ENCODE measurements at regions not wholly inside any gene's neighbourhood (a gene's known extent, or its start where the extent isn't known, plus 50 kb on each side); places are given as distances from the start of the nearest gene placed in this dataset.
"Not testable (repeated sequence)": the region's sequence is repeated elsewhere in the genome, so short reads cannot be mapped to it uniquely, and the experiment has no call there.

DNA sequence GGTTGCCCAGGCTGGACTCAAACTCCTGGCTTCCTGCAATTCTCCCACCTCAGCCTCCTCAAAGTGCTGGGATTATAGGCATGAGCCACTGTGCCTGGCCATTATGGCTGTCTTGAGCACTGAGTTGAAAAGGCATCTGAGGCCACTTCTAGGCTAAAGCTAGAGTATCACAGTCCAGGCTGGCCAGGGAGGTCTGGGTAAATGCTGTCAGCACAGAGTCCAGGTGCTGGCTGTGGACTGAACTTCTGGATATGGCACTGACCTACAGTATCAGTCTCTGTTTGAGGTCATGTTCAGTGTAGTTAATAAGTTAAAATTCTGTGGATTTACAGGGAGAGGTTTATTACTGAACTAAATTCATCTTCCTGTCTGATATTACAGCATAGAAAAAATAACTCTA lies 222.5 kb upstream of the TOM1L1 start:
- DNase-seq (ENCODE audit: low read depth) = no peak
- no peak overlapping the region for H3K4me3 ChIP-seq (ENCODE audit: low read depth, low read length)
- TF ChIP-seq, protein P1, sequence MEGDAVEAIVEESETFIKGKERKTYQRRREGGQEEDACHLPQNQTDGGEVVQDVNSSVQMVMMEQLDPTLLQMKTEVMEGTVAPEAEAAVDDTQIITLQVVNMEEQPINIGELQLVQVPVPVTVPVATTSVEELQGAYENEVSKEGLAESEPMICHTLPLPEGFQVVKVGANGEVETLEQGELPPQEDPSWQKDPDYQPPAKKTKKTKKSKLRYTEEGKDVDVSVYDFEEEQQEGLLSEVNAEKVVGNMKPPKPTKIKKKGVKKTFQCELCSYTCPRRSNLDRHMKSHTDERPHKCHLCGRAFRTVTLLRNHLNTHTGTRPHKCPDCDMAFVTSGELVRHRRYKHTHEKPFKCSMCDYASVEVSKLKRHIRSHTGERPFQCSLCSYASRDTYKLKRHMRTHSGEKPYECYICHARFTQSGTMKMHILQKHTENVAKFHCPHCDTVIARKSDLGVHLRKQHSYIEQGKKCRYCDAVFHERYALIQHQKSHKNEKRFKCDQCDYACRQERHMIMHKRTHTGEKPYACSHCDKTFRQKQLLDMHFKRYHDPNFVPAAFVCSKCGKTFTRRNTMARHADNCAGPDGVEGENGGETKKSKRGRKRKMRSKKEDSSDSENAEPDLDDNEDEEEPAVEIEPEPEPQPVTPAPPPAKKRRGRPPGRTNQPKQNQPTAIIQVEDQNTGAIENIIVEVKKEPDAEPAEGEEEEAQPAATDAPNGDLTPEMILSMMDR (IDR thresholded peaks at IDR 0.05; ENCODE audit: insufficient read depth, low read depth, low read length, missing control alignments) = no peak

GRCh38 chr17:54680410-54680809 lies 220.2 kb upstream of the TOM1L1 start:
- H3K4me3 ChIP-seq (ENCODE audit: low read depth, low read length) = no peak overlapping the region
- TF ChIP-seq, protein P1 (IDR thresholded peaks at IDR 0.05; ENCODE audit: insufficient read depth, low read depth, low read length, missing control alignments) = no peak
- DNase-seq (ENCODE audit: low read depth) = no peak

GRCh38 chr17:54694287-54694887 lies 206.3 kb upstream of the TOM1L1 start:
- no peak overlapping the region for H3K4me3 ChIP-seq (ENCODE audit: low read depth, low read length)
- DNase-seq (ENCODE audit: low read depth) = no peak

DNA sequence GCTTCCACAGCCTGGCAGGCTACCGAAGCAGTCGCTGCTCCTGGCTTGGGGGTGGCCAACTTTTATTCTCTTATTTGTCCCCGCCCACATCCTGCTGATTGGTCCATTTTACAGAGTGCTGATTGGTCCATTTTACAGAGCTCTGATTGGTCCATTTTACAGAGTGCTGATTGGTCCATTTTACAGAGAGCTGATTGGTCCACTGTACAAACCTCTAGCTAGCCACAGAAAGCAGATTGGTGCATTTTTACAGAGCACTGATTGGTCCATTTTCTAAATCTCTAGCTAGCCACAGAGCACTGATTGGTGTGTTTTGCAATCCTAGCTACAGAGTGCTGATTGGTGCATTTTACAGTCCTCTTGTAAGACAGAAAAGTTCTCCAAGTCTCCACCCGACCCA lies 187.9 kb upstream of the TOM1L1 start:
- not testable (repeated sequence) for DNase-seq (ENCODE audit: low read depth)

More at GRCh38 chr17:54694287-54694887, 206.3 kb upstream of the TOM1L1 start:
- TF ChIP-seq, protein P1 (IDR thresholded peaks at IDR 0.05; ENCODE audit: insufficient read depth, low read depth, low read length, missing control alignments) = no peak

DNA sequence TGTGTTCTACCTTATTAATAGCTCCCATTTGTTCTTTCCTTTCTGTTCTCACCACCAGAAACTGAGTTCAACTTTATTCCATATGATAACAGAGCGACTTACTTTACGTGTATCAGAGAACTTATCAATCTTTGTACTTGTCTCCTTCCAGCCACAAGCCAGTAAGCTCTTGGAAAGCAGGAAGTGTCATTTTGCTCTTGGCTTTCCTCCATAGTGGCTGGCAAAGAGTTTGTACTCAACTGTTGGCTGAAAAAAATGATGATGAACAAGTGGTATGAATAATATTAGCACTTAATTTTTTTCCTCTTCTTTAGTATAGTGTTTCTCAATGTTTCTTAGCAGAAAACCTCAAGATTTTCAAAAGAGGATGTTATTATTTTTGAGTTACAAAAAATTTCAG lies 182.4 kb upstream of the TOM1L1 start:
- no peak for DNase-seq (ENCODE audit: low read depth)
- H3K4me3 ChIP-seq (ENCODE audit: low read depth, low read length) = no peak overlapping the region
- TF ChIP-seq, protein P1 (IDR thresholded peaks at IDR 0.05; ENCODE audit: insufficient read depth, low read depth, low read length, missing control alignments) = no peak

More for the DNA sequence above, 187.9 kb upstream of the TOM1L1 start:
- not testable (repeated sequence) for H3K4me3 ChIP-seq (ENCODE audit: low read depth, low read length)

DNA sequence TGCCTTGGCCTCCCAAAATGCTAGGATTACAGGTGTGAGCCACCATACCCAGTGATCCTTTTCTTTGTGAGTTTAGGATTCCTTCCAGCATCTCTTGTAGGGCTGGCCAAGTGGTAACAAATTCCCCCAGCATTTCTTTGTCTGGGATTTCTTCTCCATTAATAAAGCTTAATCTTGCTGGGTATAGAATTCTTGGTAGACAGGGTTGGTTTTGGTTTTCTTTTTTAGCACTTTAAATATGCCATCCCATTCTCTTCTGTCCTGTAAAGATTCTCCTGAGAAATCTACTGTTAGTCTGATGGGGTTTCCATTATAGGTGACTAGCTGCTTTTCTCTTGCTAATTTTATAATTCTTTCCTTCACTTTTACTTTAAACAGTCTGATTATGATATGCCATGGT lies 173.0 kb upstream of the TOM1L1 start:
- H3K4me3 ChIP-seq (ENCODE audit: low read depth, low read length) = no peak overlapping the region
- no peak for DNase-seq (ENCODE audit: low read depth)
- TF ChIP-seq, protein P1 (IDR thresholded peaks at IDR 0.05; ENCODE audit: insufficient read depth, low read depth, low read length, missing control alignments) = no peak

DNA sequence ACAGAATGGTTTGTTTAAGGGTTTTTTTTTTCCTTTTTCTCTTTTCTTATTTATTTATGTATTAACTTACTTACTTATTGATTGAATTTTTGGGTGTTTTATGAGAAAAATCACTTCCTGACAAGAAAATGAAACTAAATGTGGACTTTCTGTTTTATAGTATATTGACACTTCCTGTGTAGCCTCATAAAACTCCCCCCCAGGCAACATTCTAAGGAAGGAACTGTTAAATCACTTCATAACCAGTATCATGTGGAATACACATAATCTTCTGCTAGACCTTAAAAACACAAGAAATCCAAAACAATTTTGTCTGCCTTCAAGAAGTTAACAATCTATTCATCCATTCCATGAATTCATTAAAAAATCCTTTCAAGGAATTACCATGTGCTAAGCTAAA lies 164.1 kb upstream of the TOM1L1 start:
- TF ChIP-seq, protein P1 (IDR thresholded peaks at IDR 0.05; ENCODE audit: insufficient read depth, low read depth, low read length, missing control alignments) = no peak
- H3K4me3 ChIP-seq (ENCODE audit: low read depth, low read length) = no peak overlapping the region
- no peak for DNase-seq (ENCODE audit: low read depth)

All from GM12865 (cell line).